K562 (cell line): ENCODE measurements at regions not wholly inside any gene's neighbourhood (a gene's known extent, or its start where the extent isn't known, plus 50 kb on each side); places are given as distances from the start of the nearest gene placed in this dataset.

Source experiments
- CREM ChIP-seq: IDR thresholded peaks from 2 replicates; pipeline ENCODE4 v1.6.1; 2014; ENCODE audit warnings: antibody characterized with exemption, low read depth
- E2F4 ChIP-seq: sonication (generic); formaldehyde crosslinking; IDR thresholded peaks from 2 replicates; pipeline ENCODE4 v1.8.0; 2022; ENCODE audit warnings: mild to moderate bottlenecking, low read depth, missing genetic modification reagents
- ZNF165 ChIP-seq: fragments of 250-450 bp; sonication (Bioruptor Pico); IDR thresholded peaks from 2 replicates; pipeline ENCODE4 v1.4.0; 2020; ENCODE audit warnings: borderline replicate concordance

- TF ChIP-seq E2F4 (CRISPR knock-in tag), result no peak
- TF ChIP-seq ZNF165 (CRISPR knock-in tag), result no peak
- TF ChIP-seq CREM, result no peak
Observed at GRCh38 chr3:153880493-153880892, 240.7 kb upstream of the ARHGEF26 start.
